GM12878 (cell line): ENCODE measurements at regions not wholly inside any gene's neighbourhood (a gene's known extent, or its start where the extent isn't known, plus 50 kb on each side); places are given as distances from the start of the nearest gene placed in this dataset.

ENCODE experiments used
- FOXM1 ChIP-seq: IDR thresholded peaks from 2 replicates; pipeline ENCODE4 v1.6.1; 2012; ENCODE audit warnings: low read depth, mild to moderate bottlenecking, inconsistent platforms, low read length, moderate library complexity
- JUND ChIP-seq: IDR thresholded peaks from 2 replicates; pipeline ENCODE4 v1.6.1; 2012; ENCODE audit warnings: low read depth, mild to moderate bottlenecking, low read length, improper control_type of control experiment, moderate library complexity
- POLR2A ChIP-seq: IDR thresholded peaks from 2 replicates; pipeline ENCODE4 v1.6.1; 2011; ENCODE audit warnings: low read depth, mild to moderate bottlenecking, low read length
- SMAD1 ChIP-seq: fragments of 450-650 bp; IDR thresholded peaks from 2 replicates; pipeline ENCODE4 v1.6.1; 2018; ENCODE audit warnings: mild to moderate bottlenecking, low read depth; ENCODE audit not compliant: partially characterized antibody
- SP1 ChIP-seq: IDR thresholded peaks from one replicate; pipeline ENCODE4 v1.6.1; 2011; ENCODE audit warnings: low read depth, low read length
- TAF1 ChIP-seq: IDR thresholded peaks from 2 replicates; pipeline ENCODE4 v1.6.1; 2011; ENCODE audit warnings: mild to moderate bottlenecking, low read depth, low read length, borderline replicate concordance
- WRNIP1 ChIP-seq: IDR thresholded peaks from 2 replicates; pipeline ENCODE4 v1.6.1; 2011; ENCODE audit warnings: low read depth, low read length, improper control_type of control experiment, borderline replicate concordance
- TF ChIP-seq, protein P1 (sequence below): fragments of 450-650 bp; IDR thresholded peaks from 2 replicates; pipeline ENCODE4 v1.6.1; 2018; ENCODE audit warnings: borderline replicate concordance, mild to moderate bottlenecking; ENCODE audit not compliant: partially characterized antibody
- TF ChIP-seq, protein P2 (sequence below), 3 experiments: IDR thresholded peaks in 2 of 3; conservative IDR thresholded peaks in 1 of 3; 2 replicates each; pipeline ENCODE4 v1.5.1; 2011; ENCODE audit warnings: low read depth in 3 of 3, low read length in 3 of 3, mild to moderate bottlenecking in 3 of 3, control low read depth in 2 of 3, moderate library complexity in 2 of 3, inconsistent platforms in 1 of 3, mixed read lengths in 1 of 3; ENCODE audit not compliant: control insufficient read depth in 2 of 3, insufficient read depth in 1 of 3; ENCODE audit errors: extremely low read depth in 1 of 3

DNA sequence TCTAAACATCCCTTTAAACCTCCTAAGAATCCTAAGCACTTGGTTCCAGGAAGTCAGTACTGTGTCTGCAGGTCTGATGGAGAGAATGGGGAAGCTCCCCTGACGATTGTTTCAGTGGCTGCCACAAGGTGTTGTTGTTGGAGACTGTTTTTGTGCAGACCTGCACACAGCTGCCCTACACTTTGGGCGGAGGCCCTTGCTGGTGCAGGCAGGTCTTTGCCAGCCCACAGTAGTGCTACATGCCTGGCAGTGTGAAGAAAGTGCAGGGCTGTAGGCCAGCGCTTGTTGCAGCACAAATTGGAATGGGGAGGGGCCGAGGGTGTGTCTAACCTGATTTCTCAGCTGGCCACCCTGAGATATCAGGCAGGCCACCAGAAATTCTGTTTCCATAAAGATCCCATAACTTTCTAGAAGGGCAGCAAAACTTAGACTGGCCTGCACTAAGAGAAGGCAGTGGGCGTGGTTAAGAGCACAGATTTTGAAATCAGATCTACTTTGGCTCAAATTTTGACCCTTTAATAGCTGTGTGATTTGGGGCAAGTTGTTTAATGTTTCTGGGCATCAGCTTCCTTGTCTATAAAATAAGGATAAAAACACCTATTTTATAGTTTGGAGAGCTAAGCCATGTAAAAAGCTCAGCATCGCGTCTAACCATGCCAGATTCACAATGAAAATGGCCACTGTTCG lies 83.7 kb upstream of the SLC1A4 start:
- TF ChIP-seq, protein P1, sequence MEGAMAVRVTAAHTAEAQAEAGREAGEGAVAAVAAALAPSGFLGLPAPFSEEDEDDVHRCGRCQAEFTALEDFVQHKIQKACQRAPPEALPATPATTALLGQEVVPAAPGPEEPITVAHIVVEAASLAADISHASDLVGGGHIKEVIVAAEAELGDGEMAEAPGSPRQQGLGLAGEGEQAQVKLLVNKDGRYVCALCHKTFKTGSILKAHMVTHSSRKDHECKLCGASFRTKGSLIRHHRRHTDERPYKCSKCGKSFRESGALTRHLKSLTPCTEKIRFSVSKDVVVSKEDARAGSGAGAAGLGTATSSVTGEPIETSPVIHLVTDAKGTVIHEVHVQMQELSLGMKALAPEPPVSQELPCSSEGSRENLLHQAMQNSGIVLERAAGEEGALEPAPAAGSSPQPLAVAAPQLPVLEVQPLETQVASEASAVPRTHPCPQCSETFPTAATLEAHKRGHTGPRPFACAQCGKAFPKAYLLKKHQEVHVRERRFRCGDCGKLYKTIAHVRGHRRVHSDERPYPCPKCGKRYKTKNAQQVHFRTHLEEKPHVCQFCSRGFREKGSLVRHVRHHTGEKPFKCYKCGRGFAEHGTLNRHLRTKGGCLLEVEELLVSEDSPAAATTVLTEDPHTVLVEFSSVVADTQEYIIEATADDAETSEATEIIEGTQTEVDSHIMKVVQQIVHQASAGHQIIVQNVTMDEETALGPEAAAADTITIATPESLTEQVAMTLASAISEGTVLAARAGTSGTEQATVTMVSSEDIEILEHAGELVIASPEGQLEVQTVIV = no peak
- TF ChIP-seq TAF1 (no peak), WRNIP1 (no peak), SMAD1 (no peak), POLR2A (no peak), FOXM1 (no peak), SP1 (no peak), JUND (no peak)
- TF ChIP-seq, protein P2, sequence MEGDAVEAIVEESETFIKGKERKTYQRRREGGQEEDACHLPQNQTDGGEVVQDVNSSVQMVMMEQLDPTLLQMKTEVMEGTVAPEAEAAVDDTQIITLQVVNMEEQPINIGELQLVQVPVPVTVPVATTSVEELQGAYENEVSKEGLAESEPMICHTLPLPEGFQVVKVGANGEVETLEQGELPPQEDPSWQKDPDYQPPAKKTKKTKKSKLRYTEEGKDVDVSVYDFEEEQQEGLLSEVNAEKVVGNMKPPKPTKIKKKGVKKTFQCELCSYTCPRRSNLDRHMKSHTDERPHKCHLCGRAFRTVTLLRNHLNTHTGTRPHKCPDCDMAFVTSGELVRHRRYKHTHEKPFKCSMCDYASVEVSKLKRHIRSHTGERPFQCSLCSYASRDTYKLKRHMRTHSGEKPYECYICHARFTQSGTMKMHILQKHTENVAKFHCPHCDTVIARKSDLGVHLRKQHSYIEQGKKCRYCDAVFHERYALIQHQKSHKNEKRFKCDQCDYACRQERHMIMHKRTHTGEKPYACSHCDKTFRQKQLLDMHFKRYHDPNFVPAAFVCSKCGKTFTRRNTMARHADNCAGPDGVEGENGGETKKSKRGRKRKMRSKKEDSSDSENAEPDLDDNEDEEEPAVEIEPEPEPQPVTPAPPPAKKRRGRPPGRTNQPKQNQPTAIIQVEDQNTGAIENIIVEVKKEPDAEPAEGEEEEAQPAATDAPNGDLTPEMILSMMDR (IDR thresholded peaks at IDR 0.05 in 2 of 3, conservative IDR thresholded peaks at IDR 0.05 in 1 of 3; ENCODE audit: control insufficient read depth in 2 of 3, extremely low read depth in 1 of 3, insufficient read depth in 1 of 3, low read depth in 3 of 3, low read length in 3 of 3) = 0 out of 6 replicates have a peak, but pooled peaks of 1 of the 3 experiments have one; percentile 7
